Activated CD4-positive, alpha-beta T cell treated with anti-CD3 and anti-CD28 coated beads, Interleukin-2, amount 10 ng/mL, durations not matched to agents 24 days and 14 days (primary cell): ENCODE measurements at regions not wholly inside any gene's neighbourhood (a gene's known extent, or its start where the extent isn't known, plus 50 kb on each side); places are given as distances from the start of the nearest gene placed in this dataset.

Experiments used
- DNase-seq: peaks from one replicate; pipeline ENCODE4 v3.0.0; 2022
- H3K27ac Mint-ChIP-seq: one replicate; pipeline ENCODE4 v1.8.0; 2022; ENCODE audit warnings: mild to moderate bottlenecking, mixed read lengths
- H3K27me3 Mint-ChIP-seq: one replicate; pipeline ENCODE4 v1.8.0; 2022; ENCODE audit warnings: mixed read lengths
- H3K36me3 Mint-ChIP-seq: one replicate; pipeline ENCODE4 v1.8.0; 2022; ENCODE audit warnings: low read depth, mild to moderate bottlenecking, mixed read lengths
- H3K4me1 Mint-ChIP-seq: one replicate; pipeline ENCODE4 v1.8.0; 2021; ENCODE audit warnings: mixed read lengths
- H3K4me3 Mint-ChIP-seq: one replicate; pipeline ENCODE4 v1.8.0; 2022; ENCODE audit warnings: mild to moderate bottlenecking, moderate library complexity, mixed read lengths
- H3K9me3 Mint-ChIP-seq: one replicate; pipeline ENCODE4 v1.8.0; 2021; ENCODE audit warnings: mixed read lengths
- intact Hi-C: fragments of 100-400 bp; cut with micrococcal nuclease; formaldehyde crosslinking; loops from one replicate; pipeline ENCODE4 v1.15.1; 2023

GRCh38 chr2:217412277-217412676, 552.4 kb upstream of the TNP1 start:
- peaks cover 2% of the 10 kb centered on the region for H3K27me3 Mint-ChIP-seq
- intact Hi-C loops = no loop called here
- no peaks in the 10 kb centered on the region for H3K4me1 Mint-ChIP-seq
- H3K27ac Mint-ChIP-seq = no peak overlapping the region
- peaks cover 3% of the 10 kb centered on the region for H3K9me3 Mint-ChIP-seq
- no peak for DNase-seq
- no peak overlapping the region for H3K4me3 Mint-ChIP-seq
- H3K36me3 Mint-ChIP-seq = no peaks in the 10 kb centered on the region

GRCh38 chr2:217410681-217410960, 550.8 kb upstream of the TNP1 start:
- Mint-ChIP-seq H3K36me3 (no peaks in the 10 kb centered on the region), H3K4me3 (no peak overlapping the region), H3K9me3 (peaks cover 3% of the 10 kb centered on the region), H3K27me3 (no peaks in the 10 kb centered on the region), H3K4me1 (no peaks in the 10 kb centered on the region), H3K27ac (no peak overlapping the region)
- intact Hi-C loops = no loop called here
- DNase-seq = no peak

GRCh38 chr2:217409949-217410680, 550.3 kb upstream of the TNP1 start:
- H3K36me3 Mint-ChIP-seq = no peaks in the 10 kb centered on the region
- peaks cover 3% of the 10 kb centered on the region for H3K9me3 Mint-ChIP-seq
- H3K4me1 Mint-ChIP-seq = no peaks in the 10 kb centered on the region
- H3K27me3 Mint-ChIP-seq = no peaks in the 10 kb centered on the region
- no peak for DNase-seq
- H3K27ac Mint-ChIP-seq = no peak overlapping the region
- no peak overlapping the region for H3K4me3 Mint-ChIP-seq
- intact Hi-C loops = no loop called here

GRCh38 chr2:217407362-217407761, 547.5 kb upstream of the TNP1 start:
- no peaks in the 10 kb centered on the region for H3K27me3 Mint-ChIP-seq
- H3K9me3 Mint-ChIP-seq = peaks cover 3% of the 10 kb centered on the region
- intact Hi-C loops = no loop called here
- H3K4me3 Mint-ChIP-seq = no peak overlapping the region
- no peak for DNase-seq
- H3K27ac Mint-ChIP-seq = no peak overlapping the region
- H3K36me3 Mint-ChIP-seq = no peaks in the 10 kb centered on the region
- no peaks in the 10 kb centered on the region for H3K4me1 Mint-ChIP-seq

GRCh38 chr2:217404236-217404760, 544.4 kb upstream of the TNP1 start:
- Mint-ChIP-seq H3K4me1 (no peaks in the 10 kb centered on the region), H3K27me3 (no peaks in the 10 kb centered on the region), H3K4me3 (no peak overlapping the region), H3K27ac (no peak overlapping the region), H3K36me3 (no peaks in the 10 kb centered on the region), H3K9me3 (peaks cover 8% of the 10 kb centered on the region)
- intact Hi-C loops = no loop called here
- DNase-seq = no peak

GRCh38 chr2:217402761-217403383, 543.0 kb upstream of the TNP1 start:
- Mint-ChIP-seq H3K4me3 (no peak overlapping the region), H3K27ac (no peak overlapping the region), H3K36me3 (no peaks in the 10 kb centered on the region), H3K27me3 (no peaks in the 10 kb centered on the region), H3K4me1 (peaks cover 5% of the 10 kb centered on the region), H3K9me3 (peaks cover 14% of the 10 kb centered on the region)
- no peak for DNase-seq
- intact Hi-C loops = no loop called here

GRCh38 chr2:217402144-217402543, 542.3 kb upstream of the TNP1 start:
- no peak overlapping the region for H3K27ac Mint-ChIP-seq
- H3K4me3 Mint-ChIP-seq = no peak overlapping the region
- H3K4me1 Mint-ChIP-seq = peaks cover 5% of the 10 kb centered on the region
- DNase-seq = no peak
- H3K9me3 Mint-ChIP-seq = peaks cover 10% of the 10 kb centered on the region
- intact Hi-C loops = no loop called here
- no peaks in the 10 kb centered on the region for H3K27me3 Mint-ChIP-seq
- no peaks in the 10 kb centered on the region for H3K36me3 Mint-ChIP-seq

- Mint-ChIP-seq H3K4me1 (peaks cover 5% of the 10 kb centered on the region), H3K27ac (no peak overlapping the region), H3K9me3 (peaks cover 10% of the 10 kb centered on the region), H3K27me3 (no peaks in the 10 kb centered on the region), H3K36me3 (no peaks in the 10 kb centered on the region), H3K4me3 (no peak overlapping the region)
- intact Hi-C loops = no loop called here
- DNase-seq = no peak
Observed at GRCh38 chr2:217399291-217399690, 539.4 kb upstream of the TNP1 start.

- H3K4me3 Mint-ChIP-seq = no peak overlapping the region
- no peak overlapping the region for H3K27ac Mint-ChIP-seq
- intact Hi-C loops = no loop called here
- peaks cover 5% of the 10 kb centered on the region for H3K4me1 Mint-ChIP-seq
- DNase-seq = no peak
- H3K36me3 Mint-ChIP-seq = no peaks in the 10 kb centered on the region
- peaks cover 10% of the 10 kb centered on the region for H3K9me3 Mint-ChIP-seq
- no peaks in the 10 kb centered on the region for H3K27me3 Mint-ChIP-seq
Observed at GRCh38 chr2:217398860-217399259, 539.0 kb upstream of the TNP1 start.

GRCh38 chr2:217398101-217398500, 538.2 kb upstream of the TNP1 start:
- H3K36me3 Mint-ChIP-seq = no peaks in the 10 kb centered on the region
- peaks cover 10% of the 10 kb centered on the region for H3K9me3 Mint-ChIP-seq
- no peak overlapping the region for H3K27ac Mint-ChIP-seq
- intact Hi-C loops = no loop called here
- peaks cover 5% of the 10 kb centered on the region for H3K4me1 Mint-ChIP-seq
- no peak overlapping the region for H3K4me3 Mint-ChIP-seq
- no peaks in the 10 kb centered on the region for H3K27me3 Mint-ChIP-seq
- no peak for DNase-seq

GRCh38 chr2:217396586-217396985, 536.7 kb upstream of the TNP1 start:
- no peaks in the 10 kb centered on the region for H3K36me3 Mint-ChIP-seq
- DNase-seq = no peak
- peaks cover 5% of the 10 kb centered on the region for H3K4me1 Mint-ChIP-seq
- H3K4me3 Mint-ChIP-seq = no peak overlapping the region
- peaks cover 10% of the 10 kb centered on the region for H3K9me3 Mint-ChIP-seq
- intact Hi-C loops = no loop called here
- H3K27me3 Mint-ChIP-seq = no peaks in the 10 kb centered on the region
- H3K27ac Mint-ChIP-seq = no peak overlapping the region

GRCh38 chr2:217396165-217396564, 536.3 kb upstream of the TNP1 start:
- Mint-ChIP-seq H3K27me3 (no peaks in the 10 kb centered on the region), H3K4me1 (peaks cover 5% of the 10 kb centered on the region), H3K4me3 (no peak overlapping the region), H3K36me3 (no peaks in the 10 kb centered on the region), H3K27ac (no peak overlapping the region), H3K9me3 (peaks cover 7% of the 10 kb centered on the region)
- intact Hi-C loops = no loop called here
- DNase-seq = no peak

- Mint-ChIP-seq H3K9me3 (peaks cover 12% of the 10 kb centered on the region), H3K4me3 (no peak overlapping the region), H3K27ac (no peak overlapping the region), H3K4me1 (peaks cover 5% of the 10 kb centered on the region), H3K27me3 (no peaks in the 10 kb centered on the region), H3K36me3 (no peaks in the 10 kb centered on the region)
- no peak for DNase-seq
- intact Hi-C loops = no loop called here
Observed at GRCh38 chr2:217394510-217395351, 534.9 kb upstream of the TNP1 start.

- H3K27ac Mint-ChIP-seq = no peak overlapping the region
- H3K27me3 Mint-ChIP-seq = no peaks in the 10 kb centered on the region
- H3K4me3 Mint-ChIP-seq = no peak overlapping the region
- DNase-seq = no peak
- H3K9me3 Mint-ChIP-seq = peaks cover 8% of the 10 kb centered on the region
- H3K4me1 Mint-ChIP-seq = peaks cover 2% of the 10 kb centered on the region
- H3K36me3 Mint-ChIP-seq = no peaks in the 10 kb centered on the region
- intact Hi-C loops = no loop called here
Observed at GRCh38 chr2:217393585-217394032, 533.7 kb upstream of the TNP1 start.
